Lower leg skin (tissue), 4 donors: ENCODE measurements at regions not wholly inside any gene's neighbourhood (a gene's known extent, or its start where the extent isn't known, plus 50 kb on each side); places are given as distances from the start of the nearest gene placed in this dataset.

ENCODE experiments used
- DNase-seq, 2 donors: peaks; one replicate each; pipeline ENCODE4 v3.0.0-alpha.2; 2019; ENCODE audit warnings: low spot score in 2 of 2
- H3K4me3 ChIP-seq: fragments of 200-600 bp; sonication (generic); 2 replicates; pipeline ENCODE4 v1.5.1; 2017; ENCODE audit warnings: mild to moderate bottlenecking, low read depth; ENCODE audit not compliant: poor library complexity, severe bottlenecking
- POLR2A ChIP-seq, 2 donors: fragments of 450-650 bp; IDR thresholded peaks; one replicate each; pipeline ENCODE4 v1.6.1; 2016 to 2017; ENCODE audit warnings: antibody characterized with exemption in 2 of 2, mild to moderate bottlenecking in 1 of 2, moderate library complexity in 1 of 2
- WGBS, 2 donors: methylation state at CpG; one replicate each; pipeline ENCODE4 v1.1.5; 2018; 5-methylcytosine and 5-hydroxymethylcytosine counted together
- intact Hi-C: fragments of 100-400 bp; cut with DNase I; formaldehyde crosslinking; loops from one replicate; pipeline ENCODE4 v1.15.0; 2023; ENCODE audit warnings: low total_unique reads
- TF ChIP-seq, protein P1 (sequence below), 3 donors: fragments of 450-650 bp; IDR thresholded peaks; one replicate each; pipeline ENCODE4 v1.5.1; 2016; ENCODE audit warnings: antibody characterized with exemption in 3 of 3, mild to moderate bottlenecking in 3 of 3, moderate library complexity in 2 of 3

DNA sequence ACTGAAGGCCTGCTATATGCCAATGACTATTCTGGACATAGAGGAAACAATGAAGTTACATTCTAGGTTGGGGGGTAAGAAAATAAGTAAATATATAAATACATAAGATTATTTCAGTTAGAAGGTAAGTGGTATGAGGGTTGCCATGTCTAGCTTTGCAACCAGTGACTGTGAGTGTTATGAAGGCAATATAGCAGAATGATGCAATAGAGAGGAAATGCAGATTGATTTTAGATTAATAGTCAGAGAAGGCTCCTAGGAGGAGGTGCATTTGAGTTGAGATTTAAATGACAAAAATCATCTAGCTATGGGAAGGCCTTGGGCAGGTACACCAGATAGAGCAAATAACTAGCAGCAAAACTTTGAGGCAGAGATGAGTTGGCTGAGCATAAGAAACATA, 243.2 kb downstream of the FBXO8 start:
- no peak for TF ChIP-seq POLR2A (IDR thresholded peaks at IDR 0.05)
- TF ChIP-seq, protein P1, sequence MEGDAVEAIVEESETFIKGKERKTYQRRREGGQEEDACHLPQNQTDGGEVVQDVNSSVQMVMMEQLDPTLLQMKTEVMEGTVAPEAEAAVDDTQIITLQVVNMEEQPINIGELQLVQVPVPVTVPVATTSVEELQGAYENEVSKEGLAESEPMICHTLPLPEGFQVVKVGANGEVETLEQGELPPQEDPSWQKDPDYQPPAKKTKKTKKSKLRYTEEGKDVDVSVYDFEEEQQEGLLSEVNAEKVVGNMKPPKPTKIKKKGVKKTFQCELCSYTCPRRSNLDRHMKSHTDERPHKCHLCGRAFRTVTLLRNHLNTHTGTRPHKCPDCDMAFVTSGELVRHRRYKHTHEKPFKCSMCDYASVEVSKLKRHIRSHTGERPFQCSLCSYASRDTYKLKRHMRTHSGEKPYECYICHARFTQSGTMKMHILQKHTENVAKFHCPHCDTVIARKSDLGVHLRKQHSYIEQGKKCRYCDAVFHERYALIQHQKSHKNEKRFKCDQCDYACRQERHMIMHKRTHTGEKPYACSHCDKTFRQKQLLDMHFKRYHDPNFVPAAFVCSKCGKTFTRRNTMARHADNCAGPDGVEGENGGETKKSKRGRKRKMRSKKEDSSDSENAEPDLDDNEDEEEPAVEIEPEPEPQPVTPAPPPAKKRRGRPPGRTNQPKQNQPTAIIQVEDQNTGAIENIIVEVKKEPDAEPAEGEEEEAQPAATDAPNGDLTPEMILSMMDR (IDR thresholded peaks at IDR 0.05), result no peak

DNA sequence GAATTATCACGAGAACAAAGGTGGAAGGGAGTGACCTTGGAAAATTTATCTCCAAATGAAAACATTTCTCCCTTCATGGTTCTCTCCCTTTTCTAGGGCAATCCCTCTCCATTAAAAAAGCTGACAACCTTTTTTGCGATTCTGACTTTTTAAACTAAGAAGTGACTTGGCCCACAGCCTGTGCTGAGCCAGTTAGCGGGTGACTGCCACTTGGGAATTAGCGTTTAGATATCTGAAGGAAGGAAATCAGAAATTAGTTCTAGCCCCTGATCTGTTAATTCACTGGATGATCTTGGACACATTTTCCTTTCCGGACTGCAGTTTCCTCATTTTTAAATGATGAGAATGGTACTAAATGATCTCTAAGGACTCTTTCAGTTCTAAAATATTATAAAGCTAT, 245.0 kb downstream of the FBXO8 start:
- intact Hi-C loops, result no loop called here

More for the DNA sequence above, 243.2 kb downstream of the FBXO8 start:
- intact Hi-C loops, result no loop called here
- H3K4me3 ChIP-seq, result no peak overlapping the region
- no peak for DNase-seq

DNA sequence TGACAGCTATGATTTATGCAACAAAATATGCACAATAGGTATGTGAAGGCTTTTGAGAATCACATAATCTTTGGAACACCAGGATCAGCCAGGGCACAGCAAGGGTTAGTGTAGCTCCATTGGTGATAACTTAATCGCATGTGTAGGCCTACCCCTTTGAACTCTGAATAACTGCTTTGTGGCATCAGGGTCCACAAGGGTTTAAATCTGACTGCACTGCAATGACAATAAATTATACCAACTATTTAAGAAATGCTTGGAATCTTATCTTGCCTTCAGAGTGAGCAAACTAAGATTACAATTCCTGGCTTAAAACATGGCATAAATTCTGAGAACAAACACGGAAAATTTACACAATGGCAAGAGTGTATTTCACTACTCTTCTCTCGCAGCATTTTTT, 245.8 kb downstream of the FBXO8 start:
- no peak for DNase-seq
- WGBS, 2 donors, result 39 to 44% methylated on average over 3 of the region's 3 CpGs
- TF ChIP-seq, protein P1 (IDR thresholded peaks at IDR 0.05), result no peak
- no peak for TF ChIP-seq POLR2A (IDR thresholded peaks at IDR 0.05)
- intact Hi-C loops, result no loop called here
- H3K4me3 ChIP-seq, result no peak overlapping the region

More for the DNA sequence above, 245.0 kb downstream of the FBXO8 start:
- no peak overlapping the region for H3K4me3 ChIP-seq
- TF ChIP-seq POLR2A (IDR thresholded peaks at IDR 0.05), result no peak
- TF ChIP-seq, protein P1 (IDR thresholded peaks at IDR 0.05), result no peak
- WGBS, 2 donors, result 59 to 60% methylated on average over 5 of the region's 5 CpGs
- no peak for DNase-seq

DNA sequence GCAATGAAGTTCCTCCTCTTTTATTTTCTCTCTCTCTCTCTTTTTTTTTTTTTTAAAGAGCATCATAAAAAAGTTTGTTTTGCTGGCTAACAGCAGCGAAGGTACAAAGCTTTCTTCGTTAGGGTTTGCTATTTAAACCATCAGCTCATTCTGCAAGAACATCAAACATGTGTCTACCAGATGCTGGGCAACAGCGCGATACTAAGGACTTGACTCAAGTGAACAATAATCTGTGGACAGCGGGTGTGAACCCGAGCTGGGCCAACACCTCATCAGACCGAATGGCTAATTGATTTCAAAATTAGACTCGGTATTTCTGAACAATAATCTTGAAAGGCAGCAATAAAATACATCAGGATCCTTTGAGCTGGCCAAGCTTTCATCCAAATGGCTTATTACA, 246.4 kb downstream of the FBXO8 start:
- TF ChIP-seq, protein P1 (IDR thresholded peaks at IDR 0.05), result no peak
- TF ChIP-seq POLR2A (IDR thresholded peaks at IDR 0.05), result no peak
- 45 to 47% methylated on average over 8 of the region's 8 CpGs for WGBS, 2 donors
- intact Hi-C loops, result no loop called here
- H3K4me3 ChIP-seq, result no peak overlapping the region
- peak; percentile 64 to 84 for DNase-seq

DNA sequence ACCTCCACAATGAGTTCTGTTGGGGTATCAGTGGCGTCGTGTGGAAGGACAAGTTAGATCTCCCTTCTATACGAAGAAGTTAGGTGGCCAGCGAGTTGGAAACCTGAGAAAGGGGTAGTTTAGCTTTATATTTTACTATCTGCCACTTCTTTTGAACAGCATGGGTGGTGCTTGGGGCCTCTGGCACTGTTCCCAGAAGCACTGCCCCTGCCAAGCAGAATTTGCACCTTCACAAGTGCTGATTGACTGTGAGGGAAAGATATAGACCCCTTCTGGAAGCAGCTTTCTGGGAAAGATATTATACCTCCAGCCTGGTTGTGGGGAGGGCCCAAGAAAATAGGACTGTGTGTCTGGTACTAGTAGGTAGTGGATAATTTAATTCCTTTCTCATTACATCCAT, 246.9 kb downstream of the FBXO8 start:
- intact Hi-C loops, result no loop called here
- no peak for DNase-seq
- WGBS, 2 donors, result 89% methylated on average over 4 of the region's 4 CpGs
- H3K4me3 ChIP-seq, result no peak overlapping the region
- TF ChIP-seq POLR2A (IDR thresholded peaks at IDR 0.05), result no peak
- TF ChIP-seq, protein P1 (IDR thresholded peaks at IDR 0.05), result no peak

DNA sequence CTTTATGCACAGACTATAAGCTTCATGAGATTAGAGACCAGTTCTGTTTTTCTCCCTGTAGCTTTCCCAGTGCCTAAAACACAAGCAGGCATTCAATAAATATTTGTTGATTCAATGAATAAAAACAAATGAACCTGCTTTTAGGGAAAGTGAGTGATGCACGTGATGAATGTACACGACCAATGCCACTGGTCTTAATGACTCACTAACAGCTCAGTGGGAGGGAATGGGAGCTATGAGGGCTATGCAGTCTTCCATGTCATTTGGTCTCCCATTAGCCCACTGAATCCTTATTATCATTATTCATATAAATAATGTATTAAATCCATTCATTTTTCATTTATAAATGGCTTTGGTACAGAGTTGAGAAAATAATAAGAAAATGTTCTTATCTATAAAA, 247.4 kb downstream of the FBXO8 start:
- DNase-seq, result no peak
- TF ChIP-seq, protein P1 (IDR thresholded peaks at IDR 0.05), result no peak
- TF ChIP-seq POLR2A (IDR thresholded peaks at IDR 0.05), result no peak
- 62 to 72% methylated on average over 2 of the region's 2 CpGs for WGBS, 2 donors
- H3K4me3 ChIP-seq, result no peak overlapping the region
- intact Hi-C loops, result no loop called here
